GM21423 (cell line): ENCODE measurements at regions not wholly inside any gene's neighbourhood (a gene's known extent, or its start where the extent isn't known, plus 50 kb on each side); places are given as distances from the start of the nearest gene placed in this dataset.
"Not testable (repeated sequence)": the region's sequence is repeated elsewhere in the genome, so short reads cannot be mapped to it uniquely, and the experiment has no call there.

ENCODE experiments used
- ATAC-seq: cut with Tn5 transposase; IDR thresholded peaks from one replicate; pipeline ENCODE4 v1.9.1; 2021; ENCODE audit warnings: mild to moderate bottlenecking, moderate library complexity; ENCODE audit not compliant: unreplicated experiment

DNA sequence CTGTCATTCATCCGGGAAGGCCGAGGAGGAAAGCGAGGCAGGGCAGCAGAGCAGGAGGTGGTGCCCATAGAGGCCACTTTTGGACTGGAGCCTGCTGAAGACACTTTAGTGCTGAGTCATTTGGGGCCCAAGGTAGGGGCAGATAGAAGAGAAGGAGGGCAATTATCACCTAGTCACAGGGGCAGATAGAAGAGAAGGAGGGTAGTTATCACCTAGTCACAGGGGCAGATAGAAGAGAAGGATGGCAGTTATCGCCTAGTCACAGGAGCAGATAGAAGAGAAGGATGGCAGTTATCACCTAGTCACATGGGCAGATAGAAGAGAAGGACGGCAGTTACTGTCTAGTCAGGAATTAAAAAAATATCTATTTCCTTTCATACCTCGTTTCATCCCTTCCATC lies 1372.6 kb downstream of the FOXD4L5 start:
- not testable (repeated sequence) for ATAC-seq

GRCh38 chr9:63909076-63909475 lies 1375.9 kb downstream of the FOXD4L5 start:
- not testable (repeated sequence) for ATAC-seq

- ATAC-seq, result not testable (repeated sequence)
Observed at GRCh38 chr9:63899637-63900190, 1385.3 kb downstream of the FOXD4L5 start.

- not testable (repeated sequence) for ATAC-seq
Observed at GRCh38 chr9:63881386-63881785, 1403.6 kb downstream of the FOXD4L5 start.

- not testable (repeated sequence) for ATAC-seq
Observed at GRCh38 chr9:63876380-63876779, 1408.6 kb downstream of the FOXD4L5 start.

DNA sequence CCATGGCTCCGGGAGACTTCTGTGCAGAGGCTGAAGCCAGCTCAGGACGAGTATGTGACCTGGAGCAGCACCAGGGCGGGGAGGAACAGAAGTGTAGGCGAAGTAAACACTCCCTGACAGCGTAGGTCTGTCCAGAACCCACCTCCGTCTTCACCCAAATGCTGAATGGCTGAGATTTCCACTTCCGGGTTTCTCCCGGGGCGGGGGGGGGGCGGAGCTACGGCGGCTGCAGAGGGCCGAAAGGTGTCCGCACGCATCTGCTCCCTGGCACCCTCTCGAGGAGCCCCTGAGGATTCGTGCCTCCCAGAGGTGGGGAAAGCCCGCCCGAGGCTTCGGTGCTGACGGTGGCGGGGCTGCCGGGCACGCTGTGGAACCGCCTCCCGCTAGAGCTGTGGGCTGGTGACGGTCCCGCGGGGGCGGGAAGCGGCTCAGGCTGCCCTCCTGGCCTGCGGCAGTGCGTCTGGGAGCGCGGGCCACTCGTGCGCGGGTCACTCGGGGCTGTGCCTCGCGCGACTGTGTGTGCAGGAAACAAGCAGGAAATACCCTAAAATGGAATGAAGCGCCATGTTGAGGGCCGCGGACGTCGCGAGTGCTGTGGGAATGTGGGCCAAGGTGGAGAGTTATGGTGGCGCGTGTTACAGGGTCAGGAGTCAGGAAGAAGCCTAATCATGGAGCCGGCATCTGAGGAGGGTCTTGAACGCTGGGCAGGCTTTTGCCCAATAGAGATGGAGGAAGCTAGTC lies 1425.4 kb downstream of the FOXD4L5 start:
- no peak for ATAC-seq

- ATAC-seq, result not testable (repeated sequence)
Observed at GRCh38 chr9:63859090-63859474, 1425.9 kb downstream of the FOXD4L5 start.

- not testable (repeated sequence) for ATAC-seq
Observed at GRCh38 chr9:63853140-63853751, 1431.8 kb downstream of the FOXD4L5 start.

- ATAC-seq, result not testable (repeated sequence)
Observed at GRCh38 chr9:63824804-63825203, 1460.2 kb downstream of the FOXD4L5 start.

GRCh38 chr9:63823375-63824201 lies 1461.4 kb downstream of the FOXD4L5 start:
- not testable (repeated sequence) for ATAC-seq

GRCh38 chr9:63822615-63823374 lies 1462.2 kb downstream of the FOXD4L5 start:
- ATAC-seq, result not testable (repeated sequence)

- ATAC-seq, result not testable (repeated sequence)
Observed at GRCh38 chr9:63821293-63821692, 1463.7 kb downstream of the FOXD4L5 start.

GRCh38 chr9:63820882-63821281 lies 1464.1 kb downstream of the FOXD4L5 start:
- not testable (repeated sequence) for ATAC-seq

DNA sequence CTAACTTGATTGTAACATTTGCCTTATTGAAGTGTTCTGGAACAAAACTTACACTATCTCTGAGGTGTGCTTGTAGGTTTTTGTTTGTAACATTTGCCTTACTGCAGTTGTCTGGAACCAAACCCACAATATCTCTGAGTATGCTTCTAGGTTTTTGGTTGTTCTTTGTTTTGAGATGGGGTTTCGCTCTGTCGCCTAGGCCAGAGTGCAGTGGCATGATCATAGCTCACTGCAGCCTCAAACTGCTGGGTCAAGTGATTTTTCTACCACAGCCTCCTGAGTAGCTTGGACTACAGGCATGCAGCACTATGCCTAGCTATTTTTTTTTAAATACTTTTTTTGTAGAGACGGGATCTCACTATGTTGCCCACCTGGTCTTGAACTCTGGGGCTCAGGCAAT lies 1464.6 kb downstream of the FOXD4L5 start:
- ATAC-seq, result not testable (repeated sequence)

- peak; percentile 54 for ATAC-seq
Observed at GRCh38 chr9:63817622-63818518, 1467.1 kb downstream of the FOXD4L5 start.

DNA sequence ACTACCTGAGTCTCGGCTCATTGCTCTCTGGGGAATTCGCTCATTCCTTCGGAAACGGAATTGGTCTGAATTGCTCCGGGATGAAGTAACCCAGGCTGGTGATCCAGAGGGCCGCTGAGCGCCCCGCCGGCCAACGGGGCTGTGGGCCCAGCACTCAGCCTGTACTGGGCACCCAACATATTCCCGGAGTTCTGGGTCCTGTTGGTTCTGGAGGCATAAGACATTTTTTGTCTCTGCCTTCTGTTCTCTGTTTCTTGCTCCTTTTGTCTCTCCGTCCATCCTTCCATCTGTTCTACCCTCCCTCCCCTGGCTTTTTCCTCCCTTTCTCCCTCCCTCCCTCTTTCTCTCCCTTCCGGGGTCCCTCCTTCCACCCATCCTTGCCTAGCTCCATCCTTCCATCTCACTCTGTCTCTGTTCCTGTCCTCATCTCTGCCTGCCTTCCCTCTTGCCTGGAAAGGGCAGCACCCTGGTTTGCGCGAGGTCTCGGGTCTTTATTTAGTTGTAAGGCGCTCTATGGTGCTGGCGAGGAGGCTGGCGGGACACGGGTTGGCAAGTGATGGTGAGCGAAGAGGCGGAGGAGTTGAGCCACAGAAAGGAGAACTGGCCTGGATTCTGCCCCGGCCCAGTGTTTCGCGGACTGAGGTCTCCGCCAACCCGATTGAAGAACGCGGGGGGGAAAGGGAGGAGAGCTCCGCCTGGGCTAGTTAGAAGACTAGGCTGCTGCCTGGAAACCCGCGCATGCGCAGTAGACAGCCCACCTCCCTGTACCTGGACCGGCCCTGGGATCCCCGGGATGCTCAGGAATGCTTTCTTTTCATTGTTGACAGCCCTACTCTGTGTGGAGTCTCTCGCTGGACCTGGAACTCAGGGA lies 1468.0 kb downstream of the FOXD4L5 start:
- ATAC-seq, result peak; percentile 67

DNA sequence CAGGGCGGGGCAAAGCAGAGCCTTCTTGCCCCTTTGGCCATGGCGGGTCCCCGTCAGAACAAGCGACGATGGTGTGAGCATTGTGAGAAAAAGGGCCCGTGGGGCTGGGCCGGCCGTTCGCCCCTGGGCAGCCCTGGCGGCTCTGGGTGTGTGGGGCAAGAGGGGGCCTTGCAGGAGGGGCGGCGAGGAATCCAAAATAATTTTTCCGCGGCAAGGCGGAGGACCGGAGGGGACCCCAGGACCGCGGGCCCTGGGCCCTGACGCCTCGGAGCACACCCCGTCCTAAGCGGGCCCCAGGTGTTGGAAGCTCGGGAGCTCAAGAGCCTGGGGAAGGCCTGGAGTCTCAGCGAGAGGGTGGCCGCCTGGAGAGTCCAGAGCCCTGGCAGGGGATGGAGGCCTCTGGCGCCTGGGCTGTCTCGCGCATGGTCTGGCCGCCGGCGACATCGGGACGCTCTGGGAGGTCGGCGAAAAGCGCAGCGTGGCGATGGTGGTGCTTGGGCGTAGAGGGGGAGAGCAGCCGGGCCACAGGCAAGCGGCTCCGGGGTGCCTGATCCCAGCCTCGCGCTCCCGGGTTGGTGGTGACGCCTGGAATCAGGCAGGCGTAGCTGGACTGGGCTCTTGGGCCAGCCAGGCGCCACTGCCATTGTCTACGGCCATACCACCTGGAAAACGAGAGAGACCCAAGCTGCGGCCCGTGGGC lies 1469.9 kb downstream of the FOXD4L5 start:
- not testable (repeated sequence) for ATAC-seq
